SK-N-SH treated with all-trans-retinoic acid at 6 μM for 48 hours (cell line): ENCODE measurements at regions not wholly inside any gene's neighbourhood (a gene's known extent, or its start where the extent isn't known, plus 50 kb on each side); places are given as distances from the start of the nearest gene placed in this dataset.

Experiments used
- ATAC-seq: fragments of 200-7000 bp; cut with Tn5 transposase; 3 replicates; pipeline ENCODE4 v1.9.1; 2020; ENCODE audit warnings: mild to moderate bottlenecking, moderate library complexity
- ARNTL ChIP-seq: fragments of 450-650 bp; formaldehyde crosslinking; IDR thresholded peaks from 2 replicates; pipeline ENCODE4 v1.5.0; 2020; ENCODE audit warnings: low read depth, mild to moderate bottlenecking, moderate library complexity, borderline replicate concordance
- BACH2 ChIP-seq: fragments of 250-450 bp; sonication (Bioruptor Pico); IDR thresholded peaks from 2 replicates; pipeline ENCODE4 v1.9.0; 2021; ENCODE audit warnings: mild to moderate bottlenecking, borderline replicate concordance
- CSDC2 ChIP-seq: fragments of 250-450 bp; sonication (Bioruptor Pico); IDR thresholded peaks from 2 replicates; pipeline ENCODE4 v1.5.0; 2020; ENCODE audit warnings: mild to moderate bottlenecking, moderate library complexity
- ESRRG ChIP-seq: fragments of 250-450 bp; sonication (Bioruptor Pico); IDR thresholded peaks from 2 replicates; pipeline ENCODE4 v1.6.1; 2021; ENCODE audit warnings: mild to moderate bottlenecking
- GLIS3 ChIP-seq: fragments of 250-450 bp; sonication (Bioruptor Pico); IDR thresholded peaks from 2 replicates; pipeline ENCODE4 v1.5.0; 2020; ENCODE audit warnings: mild to moderate bottlenecking, moderate library complexity
- ISL1 ChIP-seq: fragments of 250-450 bp; sonication (Bioruptor Pico); IDR thresholded peaks from 2 replicates; pipeline ENCODE4 v2.1.2; 2022; ENCODE audit warnings: mild to moderate bottlenecking, moderate library complexity
- OSR1 ChIP-seq: fragments of 250-450 bp; sonication (Bioruptor Pico); IDR thresholded peaks from 2 replicates; pipeline ENCODE4 v1.8.0; 2022; ENCODE audit warnings: moderate library complexity, mild to moderate bottlenecking, inconsistent platforms
- PPARA ChIP-seq: fragments of 250-450 bp; sonication (Bioruptor Pico); IDR thresholded peaks from 2 replicates; pipeline ENCODE4 v1.5.0; 2020; ENCODE audit warnings: mild to moderate bottlenecking, borderline replicate concordance
- RARB ChIP-seq: fragments of 250-450 bp; sonication (Bioruptor Pico); IDR thresholded peaks from 2 replicates; pipeline ENCODE4 v1.8.0; 2021; ENCODE audit warnings: mild to moderate bottlenecking, moderate library complexity
- SNAI2 ChIP-seq: fragments of 250-450 bp; sonication (Bioruptor Pico); IDR thresholded peaks from 2 replicates; pipeline ENCODE4 v1.5.0; 2020; ENCODE audit warnings: mild to moderate bottlenecking, moderate library complexity
- TCF4 ChIP-seq: fragments of 250-450 bp; sonication (Bioruptor Pico); IDR thresholded peaks from 2 replicates; pipeline ENCODE4 v1.8.0; 2021; ENCODE audit warnings: mild to moderate bottlenecking, moderate library complexity, borderline replicate concordance
- TOX ChIP-seq: fragments of 250-450 bp; sonication (Bioruptor Pico); IDR thresholded peaks from 2 replicates; pipeline ENCODE4 v1.8.0; 2021; ENCODE audit warnings: mild to moderate bottlenecking, moderate library complexity, borderline replicate concordance
- ZC3H10 ChIP-seq: fragments of 250-450 bp; sonication (Bioruptor Pico); IDR thresholded peaks from 2 replicates; pipeline ENCODE4 v1.5.1; 2021; ENCODE audit warnings: mild to moderate bottlenecking, moderate library complexity
- ZFP3 ChIP-seq: fragments of 250-450 bp; sonication (Bioruptor Pico); IDR thresholded peaks from 2 replicates; pipeline ENCODE4 v1.5.0; 2020; ENCODE audit warnings: mild to moderate bottlenecking, moderate library complexity
- ZFP30 ChIP-seq: fragments of 450-650 bp; formaldehyde crosslinking; IDR thresholded peaks from 2 replicates; pipeline ENCODE4 v1.5.0; 2022; ENCODE audit warnings: mild to moderate bottlenecking, moderate library complexity
- ZNF565 ChIP-seq: fragments of 450-650 bp; formaldehyde crosslinking; conservative IDR thresholded peaks from 2 replicates; pipeline ENCODE4 v1.5.0; 2020; ENCODE audit warnings: low read depth, mild to moderate bottlenecking, moderate library complexity
- ZNF70 ChIP-seq: fragments of 450-650 bp; formaldehyde crosslinking; IDR thresholded peaks from 2 replicates; pipeline ENCODE4 v1.5.0; 2020; ENCODE audit warnings: mild to moderate bottlenecking, moderate library complexity
- ZNF8 ChIP-seq: fragments of 450-650 bp; formaldehyde crosslinking; IDR thresholded peaks from 2 replicates; pipeline ENCODE4 v1.5.0; 2020; ENCODE audit warnings: mild to moderate bottlenecking, moderate library complexity
- TF ChIP-seq, protein P1 (sequence below): fragments of 250-450 bp; sonication (Bioruptor Pico); IDR thresholded peaks from 2 replicates; pipeline ENCODE4 v1.5.0; 2020; ENCODE audit warnings: mild to moderate bottlenecking, moderate library complexity
- TF ChIP-seq, protein P2 (sequence below): fragments of 250-450 bp; sonication (Bioruptor Pico); IDR thresholded peaks from 2 replicates; pipeline ENCODE4 v1.8.0; 2020; ENCODE audit warnings: mild to moderate bottlenecking, moderate library complexity, borderline replicate concordance
- TF ChIP-seq, protein P3 (sequence below): fragments of 250-450 bp; sonication (Bioruptor Pico); IDR thresholded peaks from 2 replicates; pipeline ENCODE4 v1.8.0; 2021; ENCODE audit warnings: low read depth, mild to moderate bottlenecking, moderate library complexity, borderline replicate concordance
- TF ChIP-seq, protein P4 (sequence below): fragments of 250-450 bp; sonication (Bioruptor Pico); IDR thresholded peaks from 2 replicates; pipeline ENCODE4 v1.5.1; 2021; ENCODE audit warnings: mild to moderate bottlenecking, moderate library complexity

DNA sequence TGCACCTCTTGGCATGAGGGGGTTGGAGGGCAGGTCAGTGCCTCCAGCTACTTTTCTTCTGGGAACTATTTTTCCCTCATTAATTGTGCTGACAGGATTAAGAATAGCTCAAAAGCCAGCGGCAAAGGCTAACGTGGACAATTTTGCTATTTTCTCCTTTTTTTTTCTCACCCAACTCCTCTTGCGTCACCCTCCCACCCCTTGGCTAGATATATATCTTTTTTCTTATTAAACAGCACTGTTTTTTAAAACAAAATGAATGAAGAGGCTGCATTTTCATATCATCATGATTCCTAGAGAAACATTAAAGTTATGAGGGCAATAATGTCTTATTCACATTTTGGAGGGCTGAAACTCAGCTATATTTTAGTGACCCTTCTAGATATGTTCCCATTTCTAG, 251.8 kb upstream of the NFE2L3 start:
- no peak for ATAC-seq
- no peak for TF ChIP-seq ZFP3
- TF ChIP-seq ARNTL (CRISPR knock-in tag): no peak
- TF ChIP-seq ZC3H10 (CRISPR knock-in tag): no peak
- TF ChIP-seq ZNF8 (CRISPR knock-in tag): no peak
- TF ChIP-seq, protein P1, sequence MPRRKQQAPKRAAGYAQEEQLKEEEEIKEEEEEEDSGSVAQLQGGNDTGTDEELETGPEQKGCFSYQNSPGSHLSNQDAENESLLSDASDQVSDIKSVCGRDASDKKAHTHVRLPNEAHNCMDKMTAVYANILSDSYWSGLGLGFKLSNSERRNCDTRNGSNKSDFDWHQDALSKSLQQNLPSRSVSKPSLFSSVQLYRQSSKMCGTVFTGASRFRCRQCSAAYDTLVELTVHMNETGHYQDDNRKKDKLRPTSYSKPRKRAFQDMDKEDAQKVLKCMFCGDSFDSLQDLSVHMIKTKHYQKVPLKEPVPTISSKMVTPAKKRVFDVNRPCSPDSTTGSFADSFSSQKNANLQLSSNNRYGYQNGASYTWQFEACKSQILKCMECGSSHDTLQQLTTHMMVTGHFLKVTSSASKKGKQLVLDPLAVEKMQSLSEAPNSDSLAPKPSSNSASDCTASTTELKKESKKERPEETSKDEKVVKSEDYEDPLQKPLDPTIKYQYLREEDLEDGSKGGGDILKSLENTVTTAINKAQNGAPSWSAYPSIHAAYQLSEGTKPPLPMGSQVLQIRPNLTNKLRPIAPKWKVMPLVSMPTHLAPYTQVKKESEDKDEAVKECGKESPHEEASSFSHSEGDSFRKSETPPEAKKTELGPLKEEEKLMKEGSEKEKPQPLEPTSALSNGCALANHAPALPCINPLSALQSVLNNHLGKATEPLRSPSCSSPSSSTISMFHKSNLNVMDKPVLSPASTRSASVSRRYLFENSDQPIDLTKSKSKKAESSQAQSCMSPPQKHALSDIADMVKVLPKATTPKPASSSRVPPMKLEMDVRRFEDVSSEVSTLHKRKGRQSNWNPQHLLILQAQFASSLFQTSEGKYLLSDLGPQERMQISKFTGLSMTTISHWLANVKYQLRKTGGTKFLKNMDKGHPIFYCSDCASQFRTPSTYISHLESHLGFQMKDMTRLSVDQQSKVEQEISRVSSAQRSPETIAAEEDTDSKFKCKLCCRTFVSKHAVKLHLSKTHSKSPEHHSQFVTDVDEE (CRISPR knock-in tag): no peak
- TF ChIP-seq ISL1: no peak
- TF ChIP-seq GLIS3: no peak
- no peak for TF ChIP-seq TOX (CRISPR knock-in tag)
- TF ChIP-seq BACH2 (CRISPR knock-in tag): no peak
- TF ChIP-seq, protein P2, sequence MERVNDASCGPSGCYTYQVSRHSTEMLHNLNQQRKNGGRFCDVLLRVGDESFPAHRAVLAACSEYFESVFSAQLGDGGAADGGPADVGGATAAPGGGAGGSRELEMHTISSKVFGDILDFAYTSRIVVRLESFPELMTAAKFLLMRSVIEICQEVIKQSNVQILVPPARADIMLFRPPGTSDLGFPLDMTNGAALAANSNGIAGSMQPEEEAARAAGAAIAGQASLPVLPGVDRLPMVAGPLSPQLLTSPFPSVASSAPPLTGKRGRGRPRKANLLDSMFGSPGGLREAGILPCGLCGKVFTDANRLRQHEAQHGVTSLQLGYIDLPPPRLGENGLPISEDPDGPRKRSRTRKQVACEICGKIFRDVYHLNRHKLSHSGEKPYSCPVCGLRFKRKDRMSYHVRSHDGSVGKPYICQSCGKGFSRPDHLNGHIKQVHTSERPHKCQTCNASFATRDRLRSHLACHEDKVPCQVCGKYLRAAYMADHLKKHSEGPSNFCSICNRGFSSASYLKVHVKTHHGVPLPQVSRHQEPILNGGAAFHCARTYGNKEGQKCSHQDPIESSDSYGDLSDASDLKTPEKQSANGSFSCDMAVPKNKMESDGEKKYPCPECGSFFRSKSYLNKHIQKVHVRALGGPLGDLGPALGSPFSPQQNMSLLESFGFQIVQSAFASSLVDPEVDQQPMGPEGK (CRISPR knock-in tag): no peak
- no peak for TF ChIP-seq SNAI2 (CRISPR knock-in tag)
- no peak for TF ChIP-seq ZNF565 (CRISPR knock-in tag)
- TF ChIP-seq ZNF70 (CRISPR knock-in tag): no peak
- TF ChIP-seq ESRRG (CRISPR knock-in tag): no peak
- TF ChIP-seq, protein P3, sequence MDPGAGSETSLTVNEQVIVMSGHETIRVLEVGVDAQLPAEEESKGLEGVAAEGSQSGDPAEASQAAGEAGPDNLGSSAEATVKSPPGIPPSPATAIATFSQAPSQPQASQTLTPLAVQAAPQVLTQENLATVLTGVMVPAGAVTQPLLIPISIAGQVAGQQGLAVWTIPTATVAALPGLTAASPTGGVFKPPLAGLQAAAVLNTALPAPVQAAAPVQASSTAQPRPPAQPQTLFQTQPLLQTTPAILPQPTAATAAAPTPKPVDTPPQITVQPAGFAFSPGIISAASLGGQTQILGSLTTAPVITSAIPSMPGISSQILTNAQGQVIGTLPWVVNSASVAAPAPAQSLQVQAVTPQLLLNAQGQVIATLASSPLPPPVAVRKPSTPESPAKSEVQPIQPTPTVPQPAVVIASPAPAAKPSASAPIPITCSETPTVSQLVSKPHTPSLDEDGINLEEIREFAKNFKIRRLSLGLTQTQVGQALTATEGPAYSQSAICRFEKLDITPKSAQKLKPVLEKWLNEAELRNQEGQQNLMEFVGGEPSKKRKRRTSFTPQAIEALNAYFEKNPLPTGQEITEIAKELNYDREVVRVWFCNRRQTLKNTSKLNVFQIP (CRISPR knock-in tag): no peak
- TF ChIP-seq ZFP30: no peak
- no peak for TF ChIP-seq RARB (CRISPR knock-in tag)
- no peak for TF ChIP-seq TCF4 (CRISPR knock-in tag)
- no peak for TF ChIP-seq PPARA (CRISPR knock-in tag)

DNA sequence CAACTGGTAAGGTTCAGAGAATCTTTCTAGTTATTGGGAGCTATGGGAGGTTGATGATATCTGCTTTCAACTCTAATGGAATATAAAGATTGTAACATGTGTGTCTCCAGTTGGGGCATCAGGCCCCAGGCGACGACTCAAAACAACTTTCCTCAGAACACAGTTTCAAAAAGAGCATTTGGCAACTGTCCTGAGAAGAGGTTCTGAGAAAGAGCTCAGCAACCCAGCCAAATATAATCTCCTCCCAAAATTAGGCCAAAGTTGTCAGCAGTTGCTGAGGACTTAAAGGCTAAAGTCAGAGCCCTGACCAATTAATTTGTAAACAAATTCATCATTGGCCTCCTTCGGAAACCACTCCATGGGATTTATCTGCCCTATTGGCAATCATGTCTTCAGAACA, 251.1 kb upstream of the NFE2L3 start:
- no peak for ATAC-seq
- TF ChIP-seq BACH2 (CRISPR knock-in tag): no peak
- no peak for TF ChIP-seq TOX (CRISPR knock-in tag)
- TF ChIP-seq SNAI2 (CRISPR knock-in tag): no peak
- TF ChIP-seq, protein P3 (CRISPR knock-in tag): no peak
- TF ChIP-seq ZNF70 (CRISPR knock-in tag): no peak
- no peak for TF ChIP-seq ZNF565 (CRISPR knock-in tag)
- no peak for TF ChIP-seq ARNTL (CRISPR knock-in tag)
- no peak for TF ChIP-seq RARB (CRISPR knock-in tag)
- TF ChIP-seq ZFP3: no peak
- TF ChIP-seq ISL1: no peak
- no peak for TF ChIP-seq ZNF8 (CRISPR knock-in tag)
- TF ChIP-seq ESRRG (CRISPR knock-in tag): no peak
- TF ChIP-seq OSR1 (CRISPR knock-in tag): no peak
- no peak for TF ChIP-seq ZFP30
- TF ChIP-seq CSDC2 (CRISPR knock-in tag): no peak
- no peak for TF ChIP-seq TCF4 (CRISPR knock-in tag)
- no peak for TF ChIP-seq ZC3H10 (CRISPR knock-in tag)
- TF ChIP-seq, protein P4, sequence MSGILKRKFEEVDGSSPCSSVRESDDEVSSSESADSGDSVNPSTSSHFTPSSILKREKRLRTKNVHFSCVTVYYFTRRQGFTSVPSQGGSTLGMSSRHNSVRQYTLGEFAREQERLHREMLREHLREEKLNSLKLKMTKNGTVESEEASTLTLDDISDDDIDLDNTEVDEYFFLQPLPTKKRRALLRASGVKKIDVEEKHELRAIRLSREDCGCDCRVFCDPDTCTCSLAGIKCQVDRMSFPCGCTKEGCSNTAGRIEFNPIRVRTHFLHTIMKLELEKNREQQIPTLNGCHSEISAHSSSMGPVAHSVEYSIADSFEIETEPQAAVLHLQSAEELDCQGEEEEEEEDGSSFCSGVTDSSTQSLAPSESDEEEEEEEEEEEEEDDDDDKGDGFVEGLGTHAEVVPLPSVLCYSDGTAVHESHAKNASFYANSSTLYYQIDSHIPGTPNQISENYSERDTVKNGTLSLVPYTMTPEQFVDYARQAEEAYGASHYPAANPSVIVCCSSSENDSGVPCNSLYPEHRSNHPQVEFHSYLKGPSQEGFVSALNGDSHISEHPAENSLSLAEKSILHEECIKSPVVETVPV (CRISPR knock-in tag): no peak
- TF ChIP-seq, protein P2 (CRISPR knock-in tag): no peak
- no peak for TF ChIP-seq PPARA (CRISPR knock-in tag)
